ENCODE measurements at regions not wholly inside any gene's neighbourhood (a gene's known extent, or its start where the extent isn't known, plus 50 kb on each side); places are given as distances from the start of the nearest gene placed in this dataset.

DNA sequence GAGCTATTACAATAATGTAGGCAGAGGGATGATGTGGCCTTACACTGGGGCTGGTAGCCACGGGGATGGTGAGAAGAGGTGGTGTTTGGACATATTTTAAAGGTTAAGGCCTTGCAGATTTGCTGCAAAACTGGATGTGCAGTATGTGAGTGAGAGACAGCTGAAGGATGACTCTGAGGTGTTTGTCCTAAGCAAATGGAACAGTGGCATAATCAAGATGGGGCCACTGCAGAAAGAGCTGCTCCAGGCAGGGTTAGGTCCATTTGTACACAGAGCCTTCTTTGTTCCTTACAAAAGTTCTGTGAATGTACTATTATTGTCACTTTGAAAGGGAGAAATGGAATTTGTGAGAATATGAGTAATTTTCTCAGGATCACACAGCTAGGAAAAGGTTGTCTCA is 220.4 kb upstream of the ZP4 start (continued):
- TF ChIP-seq GRHL2 (CRISPR knock-in tag; IDR thresholded peaks at IDR 0.05; ENCODE audit: insufficient replicate concordance, severe bottlenecking) (no peak), GTF2I (CRISPR knock-in tag; conservative IDR thresholded peaks at IDR 0.05) (no peak), ZBTB21 (CRISPR knock-in tag; IDR thresholded peaks at IDR 0.05; ENCODE audit: borderline replicate concordance) (no peak)
- TF ChIP-seq, protein P1, sequence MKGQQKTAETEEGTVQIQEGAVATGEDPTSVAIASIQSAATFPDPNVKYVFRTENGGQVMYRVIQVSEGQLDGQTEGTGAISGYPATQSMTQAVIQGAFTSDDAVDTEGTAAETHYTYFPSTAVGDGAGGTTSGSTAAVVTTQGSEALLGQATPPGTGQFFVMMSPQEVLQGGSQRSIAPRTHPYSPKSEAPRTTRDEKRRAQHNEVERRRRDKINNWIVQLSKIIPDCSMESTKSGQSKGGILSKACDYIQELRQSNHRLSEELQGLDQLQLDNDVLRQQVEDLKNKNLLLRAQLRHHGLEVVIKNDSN (CRISPR knock-in tag; IDR thresholded peaks at IDR 0.05): no peak
- TF ChIP-seq, protein P2, sequence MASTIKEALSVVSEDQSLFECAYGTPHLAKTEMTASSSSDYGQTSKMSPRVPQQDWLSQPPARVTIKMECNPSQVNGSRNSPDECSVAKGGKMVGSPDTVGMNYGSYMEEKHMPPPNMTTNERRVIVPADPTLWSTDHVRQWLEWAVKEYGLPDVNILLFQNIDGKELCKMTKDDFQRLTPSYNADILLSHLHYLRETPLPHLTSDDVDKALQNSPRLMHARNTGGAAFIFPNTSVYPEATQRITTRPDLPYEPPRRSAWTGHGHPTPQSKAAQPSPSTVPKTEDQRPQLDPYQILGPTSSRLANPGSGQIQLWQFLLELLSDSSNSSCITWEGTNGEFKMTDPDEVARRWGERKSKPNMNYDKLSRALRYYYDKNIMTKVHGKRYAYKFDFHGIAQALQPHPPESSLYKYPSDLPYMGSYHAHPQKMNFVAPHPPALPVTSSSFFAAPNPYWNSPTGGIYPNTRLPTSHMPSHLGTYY (CRISPR knock-in tag; IDR thresholded peaks at IDR 0.05): no peak
- TF ChIP-seq, protein P3, sequence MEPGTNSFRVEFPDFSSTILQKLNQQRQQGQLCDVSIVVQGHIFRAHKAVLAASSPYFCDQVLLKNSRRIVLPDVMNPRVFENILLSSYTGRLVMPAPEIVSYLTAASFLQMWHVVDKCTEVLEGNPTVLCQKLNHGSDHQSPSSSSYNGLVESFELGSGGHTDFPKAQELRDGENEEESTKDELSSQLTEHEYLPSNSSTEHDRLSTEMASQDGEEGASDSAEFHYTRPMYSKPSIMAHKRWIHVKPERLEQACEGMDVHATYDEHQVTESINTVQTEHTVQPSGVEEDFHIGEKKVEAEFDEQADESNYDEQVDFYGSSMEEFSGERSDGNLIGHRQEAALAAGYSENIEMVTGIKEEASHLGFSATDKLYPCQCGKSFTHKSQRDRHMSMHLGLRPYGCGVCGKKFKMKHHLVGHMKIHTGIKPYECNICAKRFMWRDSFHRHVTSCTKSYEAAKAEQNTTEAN (CRISPR knock-in tag; IDR thresholded peaks at IDR 0.05): no peak
- TF ChIP-seq, protein P4, sequence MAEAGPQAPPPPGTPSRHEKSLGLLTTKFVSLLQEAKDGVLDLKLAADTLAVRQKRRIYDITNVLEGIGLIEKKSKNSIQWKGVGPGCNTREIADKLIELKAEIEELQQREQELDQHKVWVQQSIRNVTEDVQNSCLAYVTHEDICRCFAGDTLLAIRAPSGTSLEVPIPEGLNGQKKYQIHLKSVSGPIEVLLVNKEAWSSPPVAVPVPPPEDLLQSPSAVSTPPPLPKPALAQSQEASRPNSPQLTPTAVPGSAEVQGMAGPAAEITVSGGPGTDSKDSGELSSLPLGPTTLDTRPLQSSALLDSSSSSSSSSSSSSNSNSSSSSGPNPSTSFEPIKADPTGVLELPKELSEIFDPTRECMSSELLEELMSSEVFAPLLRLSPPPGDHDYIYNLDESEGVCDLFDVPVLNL (CRISPR knock-in tag; IDR thresholded peaks at IDR 0.05; ENCODE audit: borderline replicate concordance, low read depth): no peak

DNA sequence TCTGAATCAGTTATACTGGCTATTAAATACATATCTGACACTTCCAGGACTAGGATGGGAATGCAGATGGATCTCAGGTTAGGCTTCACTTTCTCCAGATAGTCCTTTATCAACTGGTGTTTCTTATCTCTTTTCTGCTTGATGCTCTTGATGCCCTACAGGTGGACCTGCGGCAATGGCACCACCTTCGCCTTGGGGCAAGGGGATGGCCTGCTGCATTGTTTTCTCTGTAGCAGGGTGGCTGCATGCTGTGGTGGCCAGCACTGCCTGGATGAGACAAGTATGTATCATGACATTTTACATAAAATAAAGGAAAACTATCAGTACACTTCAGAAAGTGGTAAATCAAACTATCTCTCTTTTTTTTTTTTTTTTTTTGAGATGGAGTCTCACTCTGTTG is 217.7 kb upstream of the ZP4 start:
- Mint-ChIP-seq H3K4me3 (no peak overlapping the region), H3K4me1 (peaks cover 21% of the 10 kb centered on the region), H3K36me3 (no peaks in the 10 kb centered on the region), H3K9me3 (peaks cover 4% of the 10 kb centered on the region; the same call in 1 of the 2 replicates), H3K27ac (no peak overlapping the region), H3K27me3 (ENCODE audit: low read depth) (no peaks in the 10 kb centered on the region)
- no peak for DNase-seq (ENCODE audit: low spot score)
- CTCF ChIA-PET: no interaction called here
- ATAC-seq: no peak
- TF ChIP-seq, protein P5, sequence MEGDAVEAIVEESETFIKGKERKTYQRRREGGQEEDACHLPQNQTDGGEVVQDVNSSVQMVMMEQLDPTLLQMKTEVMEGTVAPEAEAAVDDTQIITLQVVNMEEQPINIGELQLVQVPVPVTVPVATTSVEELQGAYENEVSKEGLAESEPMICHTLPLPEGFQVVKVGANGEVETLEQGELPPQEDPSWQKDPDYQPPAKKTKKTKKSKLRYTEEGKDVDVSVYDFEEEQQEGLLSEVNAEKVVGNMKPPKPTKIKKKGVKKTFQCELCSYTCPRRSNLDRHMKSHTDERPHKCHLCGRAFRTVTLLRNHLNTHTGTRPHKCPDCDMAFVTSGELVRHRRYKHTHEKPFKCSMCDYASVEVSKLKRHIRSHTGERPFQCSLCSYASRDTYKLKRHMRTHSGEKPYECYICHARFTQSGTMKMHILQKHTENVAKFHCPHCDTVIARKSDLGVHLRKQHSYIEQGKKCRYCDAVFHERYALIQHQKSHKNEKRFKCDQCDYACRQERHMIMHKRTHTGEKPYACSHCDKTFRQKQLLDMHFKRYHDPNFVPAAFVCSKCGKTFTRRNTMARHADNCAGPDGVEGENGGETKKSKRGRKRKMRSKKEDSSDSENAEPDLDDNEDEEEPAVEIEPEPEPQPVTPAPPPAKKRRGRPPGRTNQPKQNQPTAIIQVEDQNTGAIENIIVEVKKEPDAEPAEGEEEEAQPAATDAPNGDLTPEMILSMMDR (IDR thresholded peaks at IDR 0.05): no peak
- TF ChIP-seq, protein P6, sequence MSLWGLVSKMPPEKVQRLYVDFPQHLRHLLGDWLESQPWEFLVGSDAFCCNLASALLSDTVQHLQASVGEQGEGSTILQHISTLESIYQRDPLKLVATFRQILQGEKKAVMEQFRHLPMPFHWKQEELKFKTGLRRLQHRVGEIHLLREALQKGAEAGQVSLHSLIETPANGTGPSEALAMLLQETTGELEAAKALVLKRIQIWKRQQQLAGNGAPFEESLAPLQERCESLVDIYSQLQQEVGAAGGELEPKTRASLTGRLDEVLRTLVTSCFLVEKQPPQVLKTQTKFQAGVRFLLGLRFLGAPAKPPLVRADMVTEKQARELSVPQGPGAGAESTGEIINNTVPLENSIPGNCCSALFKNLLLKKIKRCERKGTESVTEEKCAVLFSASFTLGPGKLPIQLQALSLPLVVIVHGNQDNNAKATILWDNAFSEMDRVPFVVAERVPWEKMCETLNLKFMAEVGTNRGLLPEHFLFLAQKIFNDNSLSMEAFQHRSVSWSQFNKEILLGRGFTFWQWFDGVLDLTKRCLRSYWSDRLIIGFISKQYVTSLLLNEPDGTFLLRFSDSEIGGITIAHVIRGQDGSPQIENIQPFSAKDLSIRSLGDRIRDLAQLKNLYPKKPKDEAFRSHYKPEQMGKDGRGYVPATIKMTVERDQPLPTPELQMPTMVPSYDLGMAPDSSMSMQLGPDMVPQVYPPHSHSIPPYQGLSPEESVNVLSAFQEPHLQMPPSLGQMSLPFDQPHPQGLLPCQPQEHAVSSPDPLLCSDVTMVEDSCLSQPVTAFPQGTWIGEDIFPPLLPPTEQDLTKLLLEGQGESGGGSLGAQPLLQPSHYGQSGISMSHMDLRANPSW (CRISPR knock-in tag; conservative IDR thresholded peaks at IDR 0.05; ENCODE audit: low read depth): no peak
- TF ChIP-seq NFYB (CRISPR knock-in tag; conservative IDR thresholded peaks at IDR 0.05; ENCODE audit: low read depth): no peak
- TF ChIP-seq, protein P2 (CRISPR knock-in tag; IDR thresholded peaks at IDR 0.05): no peak
- POLR2A ChIA-PET: no interaction called here

DNA sequence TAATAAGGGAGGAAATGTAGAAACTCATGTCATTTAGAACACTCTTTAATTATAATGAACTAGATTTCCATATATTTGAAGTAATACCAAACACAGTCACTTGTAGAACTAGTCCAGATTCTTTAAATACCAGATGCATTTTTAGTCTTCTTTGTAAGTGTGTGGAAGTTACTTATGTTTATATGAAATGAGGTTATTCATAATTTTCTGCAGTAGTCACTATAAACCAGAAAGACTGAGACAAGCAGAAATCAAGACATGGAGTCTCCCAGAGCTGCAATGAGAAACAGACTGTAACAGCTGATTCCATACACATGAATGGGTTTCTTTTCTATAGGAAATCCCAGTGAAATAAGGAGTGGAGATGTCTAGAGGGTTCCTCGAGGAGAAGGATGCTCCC is 216.6 kb upstream of the ZP4 start:
- CTCF ChIA-PET: no interaction called here
- no peaks in the 10 kb centered on the region for H3K27me3 Mint-ChIP-seq (ENCODE audit: low read depth)
- peaks cover 4% of the 10 kb centered on the region; the same call in 1 of the 2 replicates for H3K9me3 Mint-ChIP-seq
- TF ChIP-seq, protein P7, sequence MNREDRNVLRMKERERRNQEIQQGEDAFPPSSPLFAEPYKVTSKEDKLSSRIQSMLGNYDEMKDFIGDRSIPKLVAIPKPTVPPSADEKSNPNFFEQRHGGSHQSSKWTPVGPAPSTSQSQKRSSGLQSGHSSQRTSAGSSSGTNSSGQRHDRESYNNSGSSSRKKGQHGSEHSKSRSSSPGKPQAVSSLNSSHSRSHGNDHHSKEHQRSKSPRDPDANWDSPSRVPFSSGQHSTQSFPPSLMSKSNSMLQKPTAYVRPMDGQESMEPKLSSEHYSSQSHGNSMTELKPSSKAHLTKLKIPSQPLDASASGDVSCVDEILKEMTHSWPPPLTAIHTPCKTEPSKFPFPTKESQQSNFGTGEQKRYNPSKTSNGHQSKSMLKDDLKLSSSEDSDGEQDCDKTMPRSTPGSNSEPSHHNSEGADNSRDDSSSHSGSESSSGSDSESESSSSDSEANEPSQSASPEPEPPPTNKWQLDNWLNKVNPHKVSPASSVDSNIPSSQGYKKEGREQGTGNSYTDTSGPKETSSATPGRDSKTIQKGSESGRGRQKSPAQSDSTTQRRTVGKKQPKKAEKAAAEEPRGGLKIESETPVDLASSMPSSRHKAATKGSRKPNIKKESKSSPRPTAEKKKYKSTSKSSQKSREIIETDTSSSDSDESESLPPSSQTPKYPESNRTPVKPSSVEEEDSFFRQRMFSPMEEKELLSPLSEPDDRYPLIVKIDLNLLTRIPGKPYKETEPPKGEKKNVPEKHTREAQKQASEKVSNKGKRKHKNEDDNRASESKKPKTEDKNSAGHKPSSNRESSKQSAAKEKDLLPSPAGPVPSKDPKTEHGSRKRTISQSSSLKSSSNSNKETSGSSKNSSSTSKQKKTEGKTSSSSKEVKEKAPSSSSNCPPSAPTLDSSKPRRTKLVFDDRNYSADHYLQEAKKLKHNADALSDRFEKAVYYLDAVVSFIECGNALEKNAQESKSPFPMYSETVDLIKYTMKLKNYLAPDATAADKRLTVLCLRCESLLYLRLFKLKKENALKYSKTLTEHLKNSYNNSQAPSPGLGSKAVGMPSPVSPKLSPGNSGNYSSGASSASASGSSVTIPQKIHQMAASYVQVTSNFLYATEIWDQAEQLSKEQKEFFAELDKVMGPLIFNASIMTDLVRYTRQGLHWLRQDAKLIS (CRISPR knock-in tag; IDR thresholded peaks at IDR 0.05; ENCODE audit: borderline replicate concordance): no peak
- TF ChIP-seq, protein P8, sequence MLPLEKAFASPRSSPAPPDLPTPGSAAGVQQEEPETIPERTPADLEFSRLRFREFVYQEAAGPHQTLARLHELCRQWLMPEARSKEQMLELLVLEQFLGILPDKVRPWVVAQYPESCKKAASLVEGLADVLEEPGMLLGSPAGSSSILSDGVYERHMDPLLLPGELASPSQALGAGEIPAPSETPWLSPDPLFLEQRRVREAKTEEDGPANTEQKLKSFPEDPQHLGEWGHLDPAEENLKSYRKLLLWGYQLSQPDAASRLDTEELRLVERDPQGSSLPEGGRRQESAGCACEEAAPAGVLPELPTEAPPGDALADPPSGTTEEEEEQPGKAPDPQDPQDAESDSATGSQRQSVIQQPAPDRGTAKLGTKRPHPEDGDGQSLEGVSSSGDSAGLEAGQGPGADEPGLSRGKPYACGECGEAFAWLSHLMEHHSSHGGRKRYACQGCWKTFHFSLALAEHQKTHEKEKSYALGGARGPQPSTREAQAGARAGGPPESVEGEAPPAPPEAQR (CRISPR knock-in tag; IDR thresholded peaks at IDR 0.05): no peak
- no peak for TF ChIP-seq ZNF671 (CRISPR knock-in tag; IDR thresholded peaks at IDR 0.05)
- TF ChIP-seq TEAD4 (CRISPR knock-in tag; IDR thresholded peaks at IDR 0.05): no peak
- peaks cover 10% of the 10 kb centered on the region for H3K4me1 Mint-ChIP-seq
- POLR2A ChIA-PET: no interaction called here
- no peak for DNase-seq (ENCODE audit: low spot score)
- H3K36me3 Mint-ChIP-seq: no peaks in the 10 kb centered on the region
- no peak overlapping the region for H3K27ac Mint-ChIP-seq
- no peak overlapping the region for H3K4me3 Mint-ChIP-seq
- ATAC-seq: no peak
